ENCODE measurements at regions not wholly inside any gene's neighbourhood (a gene's known extent, or its start where the extent isn't known, plus 50 kb on each side); places are given as distances from the start of the nearest gene placed in this dataset.

DNA sequence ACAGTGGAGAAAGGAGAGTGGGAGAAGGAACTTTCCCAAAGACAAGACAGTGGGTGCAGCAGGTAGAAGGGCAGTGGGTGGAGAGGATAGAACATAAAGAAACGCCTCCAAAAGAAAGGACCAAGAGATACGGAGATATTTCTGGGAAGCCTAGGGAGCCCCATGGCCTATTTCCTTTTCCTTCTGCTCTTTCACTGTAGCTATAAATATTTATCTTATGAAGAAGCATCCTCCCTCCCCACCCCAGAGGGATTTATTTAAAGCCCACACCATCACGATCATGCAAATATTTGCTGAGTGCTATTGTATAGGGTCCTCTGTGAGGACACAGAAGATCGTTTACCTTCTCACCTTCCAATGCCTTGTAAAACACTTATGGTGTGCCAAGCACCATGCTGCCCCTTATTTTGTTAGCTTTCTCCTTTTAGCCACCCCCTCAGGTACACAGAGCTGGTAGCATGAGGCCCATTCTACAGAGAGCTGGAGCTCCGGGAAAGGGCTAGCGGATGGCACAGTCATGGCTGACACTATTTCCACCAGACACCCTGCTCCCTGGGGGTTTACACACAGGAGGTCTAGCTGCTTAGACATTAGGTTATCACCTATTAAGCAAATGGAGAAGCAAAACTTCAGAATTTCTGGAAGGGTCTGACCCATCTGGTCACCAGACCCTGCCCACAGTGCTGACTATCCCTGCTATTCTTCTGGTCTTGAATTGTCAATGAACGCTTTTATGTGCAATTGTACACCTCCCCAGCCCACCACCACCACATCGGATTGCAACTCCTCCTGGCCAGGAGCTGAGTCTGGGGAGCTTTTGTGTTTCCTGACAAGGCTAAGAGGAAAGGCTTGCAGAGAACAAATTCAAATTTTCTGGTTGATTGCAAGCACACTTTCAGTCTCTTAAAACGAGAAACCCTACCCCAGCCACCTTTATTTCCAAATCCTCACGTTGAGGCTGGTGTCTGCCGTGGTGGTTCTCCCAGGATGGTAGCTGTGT, 91.8 kb upstream of the KLF7 start:
- peaks cover 19 to 54% (median 45%) of the 10 kb centered on the region in 4 donors for H3K4me1 ChIP-seq
- no peaks in the 10 kb centered on the region for H3K27me3 ChIP-seq
- H3K4me3 ChIP-seq: no peak overlapping the region
- DNase-seq (no peak), ATAC-seq (ENCODE audit: low FRiP score in 2 of 2) (no peak)
- no peaks in the 10 kb centered on the region for H3K36me3 ChIP-seq
- no peaks in the 10 kb centered on the region for H3K9me3 ChIP-seq
- peak overlapping the region; percentile 55 to 67 (median 61) for H3K27ac ChIP-seq
- WGBS, 2 donors: 60 to 63% methylated on average over 11 of the region's 11 CpGs
- no peak for TF ChIP-seq POLR2A (IDR thresholded peaks at IDR 0.05)
- TF ChIP-seq POLR2AphosphoS5 (IDR thresholded peaks at IDR 0.05): no peak
- TF ChIP-seq, protein P1, sequence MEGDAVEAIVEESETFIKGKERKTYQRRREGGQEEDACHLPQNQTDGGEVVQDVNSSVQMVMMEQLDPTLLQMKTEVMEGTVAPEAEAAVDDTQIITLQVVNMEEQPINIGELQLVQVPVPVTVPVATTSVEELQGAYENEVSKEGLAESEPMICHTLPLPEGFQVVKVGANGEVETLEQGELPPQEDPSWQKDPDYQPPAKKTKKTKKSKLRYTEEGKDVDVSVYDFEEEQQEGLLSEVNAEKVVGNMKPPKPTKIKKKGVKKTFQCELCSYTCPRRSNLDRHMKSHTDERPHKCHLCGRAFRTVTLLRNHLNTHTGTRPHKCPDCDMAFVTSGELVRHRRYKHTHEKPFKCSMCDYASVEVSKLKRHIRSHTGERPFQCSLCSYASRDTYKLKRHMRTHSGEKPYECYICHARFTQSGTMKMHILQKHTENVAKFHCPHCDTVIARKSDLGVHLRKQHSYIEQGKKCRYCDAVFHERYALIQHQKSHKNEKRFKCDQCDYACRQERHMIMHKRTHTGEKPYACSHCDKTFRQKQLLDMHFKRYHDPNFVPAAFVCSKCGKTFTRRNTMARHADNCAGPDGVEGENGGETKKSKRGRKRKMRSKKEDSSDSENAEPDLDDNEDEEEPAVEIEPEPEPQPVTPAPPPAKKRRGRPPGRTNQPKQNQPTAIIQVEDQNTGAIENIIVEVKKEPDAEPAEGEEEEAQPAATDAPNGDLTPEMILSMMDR (IDR thresholded peaks at IDR 0.05): no peak
- TF ChIP-seq EP300 (IDR thresholded peaks at IDR 0.05): no peak

- Histone ChIP-seq H3K4me1 (peaks cover 19 to 54% (median 45%) of the 10 kb centered on the region in 4 donors), H3K27me3 (no peaks in the 10 kb centered on the region), H3K36me3 (no peaks in the 10 kb centered on the region), H3K27ac (peak overlapping the region; percentile 55 to 67 (median 61)), H3K9me3 (no peaks in the 10 kb centered on the region), H3K4me3 (no peak overlapping the region)
- WGBS, 2 donors: 43 to 49% methylated on average over 5 to 6 of the region's 6 CpGs
- peak; percentile 85 to 88 for ATAC-seq (ENCODE audit: low FRiP score in 2 of 2)
- TF ChIP-seq, protein P1 (IDR thresholded peaks at IDR 0.05): peak in 1 of 6 experiments; percentile 20
- TF ChIP-seq EP300 (IDR thresholded peaks at IDR 0.05): peak in 1 of 4 donors; percentile 89
- no peak for TF ChIP-seq POLR2A (IDR thresholded peaks at IDR 0.05)
- TF ChIP-seq POLR2AphosphoS5 (IDR thresholded peaks at IDR 0.05): peak; percentile 55 to 88
- peak in 1 of 2 donors; percentile 69 for DNase-seq
Measured at GRCh38 chr2:207258263-207258991, 92.7 kb upstream of the KLF7 start.

DNA sequence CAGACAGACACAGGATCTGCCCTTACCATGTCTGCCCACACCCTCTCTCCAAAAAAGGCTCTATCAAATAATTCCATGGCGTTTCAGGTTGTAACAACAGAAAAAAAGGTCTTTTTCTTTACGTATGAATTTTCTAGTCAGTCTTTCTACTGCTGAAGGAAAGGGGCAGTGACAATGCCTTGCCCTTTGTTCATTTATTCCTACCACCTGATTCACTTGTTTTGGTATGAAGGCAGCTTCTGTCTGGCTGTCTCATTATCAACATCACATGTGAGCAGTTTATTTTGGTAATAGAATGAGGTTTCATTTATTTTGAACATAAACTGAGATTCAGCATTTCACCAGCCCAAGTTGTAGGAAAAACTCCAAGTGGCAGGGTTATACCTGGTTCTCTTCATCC, 94.3 kb upstream of the KLF7 start:
- Histone ChIP-seq H3K4me1 (peaks cover 19 to 43% (median 40%) of the 10 kb centered on the region in 4 donors), H3K4me3 (no peak overlapping the region), H3K36me3 (no peaks in the 10 kb centered on the region), H3K27ac (no peak overlapping the region), H3K9me3 (no peaks in the 10 kb centered on the region), H3K27me3 (no peaks in the 10 kb centered on the region)
- DNase-seq: no peak
- no peak for TF ChIP-seq POLR2A (IDR thresholded peaks at IDR 0.05)
- TF ChIP-seq POLR2AphosphoS5 (IDR thresholded peaks at IDR 0.05): no peak
- no peak for TF ChIP-seq EP300 (IDR thresholded peaks at IDR 0.05)
- TF ChIP-seq, protein P1 (IDR thresholded peaks at IDR 0.05): no peak
- ATAC-seq (ENCODE audit: low FRiP score in 2 of 2): no peak
- WGBS, 2 donors: 88 to 91% methylated on average over 2 of the region's 2 CpGs

DNA sequence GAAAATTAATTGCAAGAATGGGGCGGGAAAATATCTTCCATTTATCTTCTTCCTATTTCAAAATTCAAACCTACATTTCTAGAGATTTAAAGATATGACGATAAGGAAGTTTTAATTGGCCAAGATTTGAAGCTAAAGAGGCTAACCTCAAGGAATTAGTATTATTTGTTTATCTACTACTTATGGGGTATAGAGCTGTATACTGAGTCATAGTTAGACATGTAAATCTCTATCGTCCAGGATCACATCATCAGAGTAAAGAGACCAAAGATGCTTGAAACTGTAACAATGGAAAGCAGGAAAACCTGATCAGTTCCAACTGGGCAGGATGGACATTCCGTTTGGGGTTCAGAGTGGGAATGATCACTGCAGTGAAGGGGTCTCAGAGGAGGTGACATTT, 95.2 kb upstream of the KLF7 start:
- Histone ChIP-seq H3K27me3 (no peaks in the 10 kb centered on the region), H3K27ac (no peak overlapping the region), H3K4me3 (no peak overlapping the region), H3K9me3 (no peaks in the 10 kb centered on the region), H3K4me1 (peaks cover 19 to 35% (median 34%) of the 10 kb centered on the region in 4 donors), H3K36me3 (no peaks in the 10 kb centered on the region)
- ATAC-seq (ENCODE audit: low FRiP score in 2 of 2) (no peak), DNase-seq (no peak)
- TF ChIP-seq EP300 (IDR thresholded peaks at IDR 0.05) (no peak), POLR2A (IDR thresholded peaks at IDR 0.05) (no peak), POLR2AphosphoS5 (IDR thresholded peaks at IDR 0.05) (no peak)
- TF ChIP-seq, protein P1 (IDR thresholded peaks at IDR 0.05): no peak
- 90 to 91% methylated on average over 4 of the region's 4 CpGs for WGBS, 2 donors

All from upper lobe of left lung (tissue), 6 donors.